GM21528 (cell line): ENCODE measurements at regions not wholly inside any gene's neighbourhood (a gene's known extent, or its start where the extent isn't known, plus 50 kb on each side); places are given as distances from the start of the nearest gene placed in this dataset.
"Not testable (repeated sequence)": the region's sequence is repeated elsewhere in the genome, so short reads cannot be mapped to it uniquely, and the experiment has no call there.

Experiments used
- ATAC-seq: cut with Tn5 transposase; IDR thresholded peaks from one replicate; pipeline ENCODE4 v1.9.1; 2021; ENCODE audit warnings: mild to moderate bottlenecking, moderate library complexity; ENCODE audit not compliant: unreplicated experiment, low FRiP score

DNA sequence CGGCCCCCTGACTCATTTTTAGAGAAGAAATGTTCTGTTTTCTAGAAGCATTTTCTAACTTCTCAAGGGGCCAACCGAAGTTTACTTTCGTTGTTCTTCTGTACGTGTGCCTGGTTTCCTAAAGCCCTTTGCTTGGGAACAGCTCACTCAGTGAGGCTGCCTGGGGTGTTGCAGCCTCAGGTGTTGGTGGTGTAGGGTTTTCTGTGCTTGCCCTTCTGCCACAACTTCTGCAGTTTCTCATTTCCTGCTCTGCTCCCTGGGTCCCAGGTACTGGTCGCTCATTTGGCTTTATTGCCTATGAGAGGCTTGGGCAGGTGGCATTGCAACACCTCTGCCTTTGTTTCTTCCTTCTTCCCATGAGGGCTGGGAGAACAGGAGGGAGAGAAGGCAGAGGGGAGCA lies 278.3 kb downstream of the SOX4 start:
- ATAC-seq: no peak

DNA sequence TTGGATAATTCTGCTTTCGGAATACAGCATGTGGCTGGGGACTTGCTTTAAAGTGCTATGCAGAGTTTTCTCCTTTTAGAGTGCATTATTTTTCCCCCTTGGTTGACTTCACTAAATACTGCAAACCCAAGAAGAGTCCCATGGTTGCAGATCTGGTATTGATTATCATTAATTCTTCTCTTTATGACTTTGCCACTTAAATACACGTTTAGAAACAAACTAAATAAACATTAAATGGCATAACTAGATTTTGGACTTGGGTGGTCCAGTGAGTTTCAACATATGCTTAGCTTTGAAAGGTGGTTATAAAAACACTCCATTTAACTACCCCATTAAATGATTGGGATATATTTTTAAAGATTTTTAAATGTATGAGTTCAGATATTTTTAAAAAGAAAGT lies 279.2 kb downstream of the SOX4 start:
- no peak for ATAC-seq

DNA sequence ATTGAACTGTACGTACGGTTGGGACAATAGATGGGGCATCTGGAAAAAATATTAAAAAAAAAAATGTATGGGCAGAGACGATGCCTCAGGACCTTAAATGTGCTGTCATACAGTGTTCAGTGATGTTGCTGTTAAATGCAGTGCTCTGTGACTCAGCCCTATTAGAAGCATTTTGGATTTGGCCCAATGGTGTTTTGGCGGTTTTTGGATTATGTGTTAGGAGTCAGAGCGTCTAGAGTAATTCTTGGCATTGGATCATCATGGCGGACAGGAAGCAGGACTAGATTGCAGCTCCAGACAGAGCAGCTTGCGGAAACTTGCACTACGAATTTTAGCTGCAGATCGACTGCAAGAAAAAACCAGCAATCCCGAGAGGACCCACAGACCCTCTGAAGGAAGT lies 280.0 kb downstream of the SOX4 start:
- no peak for ATAC-seq

DNA sequence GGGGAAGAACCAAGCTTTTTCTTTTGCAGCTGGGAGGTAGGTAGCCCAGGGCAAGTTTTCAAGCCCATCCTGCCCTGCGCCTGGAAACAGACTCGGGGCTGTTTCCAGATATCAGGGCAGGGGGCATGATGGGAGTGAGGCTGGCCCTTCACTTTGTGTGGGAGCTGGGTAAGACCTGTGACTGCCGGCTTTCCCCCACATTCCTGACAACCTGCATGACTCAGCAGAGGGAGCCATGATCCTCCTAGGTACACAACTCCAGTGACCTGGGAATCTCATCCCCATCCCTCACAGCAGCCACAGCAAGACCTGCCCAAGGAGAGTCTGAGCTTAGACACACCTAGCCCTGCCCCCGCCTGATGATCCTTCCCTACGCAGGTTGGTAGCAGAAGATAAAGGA lies 280.8 kb downstream of the SOX4 start:
- no peak for ATAC-seq

DNA sequence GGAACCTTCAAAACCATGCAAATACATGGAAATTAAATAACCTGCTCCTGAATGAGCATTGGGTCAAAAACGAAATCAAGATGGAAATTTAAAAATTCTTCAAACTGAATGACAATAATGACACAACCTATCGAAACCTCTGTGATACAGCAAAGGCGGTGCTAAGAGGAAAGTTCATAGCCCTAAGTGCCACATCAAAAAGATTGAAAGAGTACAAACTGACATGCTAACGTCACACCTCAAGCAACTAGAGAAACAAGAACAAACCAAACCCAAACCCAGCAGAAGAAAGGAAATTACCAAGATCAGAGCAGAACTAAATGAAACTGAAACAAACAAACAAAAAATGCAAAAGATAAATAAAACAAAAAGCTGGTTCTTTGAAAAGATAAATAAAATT lies 283.5 kb downstream of the SOX4 start:
- ATAC-seq: not testable (repeated sequence)

DNA sequence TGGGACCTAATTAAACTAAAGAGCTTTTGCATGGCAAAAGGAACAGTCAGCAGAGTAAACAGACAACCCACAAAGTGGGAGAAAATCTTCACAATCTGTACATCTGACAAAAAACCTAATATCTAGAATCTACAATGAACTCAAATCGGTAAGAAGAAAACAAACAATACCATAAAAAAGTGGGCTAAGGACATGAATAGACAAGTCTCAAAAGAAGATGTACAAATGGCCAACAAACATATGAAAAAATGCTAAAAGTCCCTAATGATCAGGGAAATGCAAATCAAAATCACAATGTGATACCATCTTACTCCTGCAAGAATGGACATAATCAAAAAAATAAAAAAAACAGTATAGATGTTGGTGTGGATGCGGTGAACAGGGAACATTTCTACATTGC lies 286.7 kb downstream of the SOX4 start:
- ATAC-seq: not testable (repeated sequence)

DNA sequence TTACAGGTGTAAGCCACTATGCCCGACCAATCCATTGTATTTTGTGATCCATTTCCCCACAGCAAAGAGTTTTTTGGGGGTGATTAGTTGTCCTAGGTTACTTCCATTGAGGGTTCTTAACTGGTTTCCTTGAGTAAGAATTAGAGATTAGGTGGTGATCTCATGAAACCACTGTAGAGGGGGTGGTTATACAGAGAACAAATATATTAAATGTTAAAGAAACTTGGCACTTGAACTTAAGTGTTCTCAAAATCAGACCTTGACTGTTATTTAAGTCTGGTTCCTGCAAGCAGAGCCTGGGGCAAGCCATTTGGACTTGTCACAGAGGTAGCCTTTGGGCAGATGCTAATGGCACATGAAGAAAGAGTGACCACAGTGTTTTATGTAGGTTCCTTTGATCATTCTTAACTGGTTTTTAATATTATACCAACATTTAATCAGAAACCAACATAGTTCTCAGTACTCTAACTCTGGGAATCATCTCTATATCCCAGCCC lies 288.5 kb downstream of the SOX4 start:
- ATAC-seq: no peak

DNA sequence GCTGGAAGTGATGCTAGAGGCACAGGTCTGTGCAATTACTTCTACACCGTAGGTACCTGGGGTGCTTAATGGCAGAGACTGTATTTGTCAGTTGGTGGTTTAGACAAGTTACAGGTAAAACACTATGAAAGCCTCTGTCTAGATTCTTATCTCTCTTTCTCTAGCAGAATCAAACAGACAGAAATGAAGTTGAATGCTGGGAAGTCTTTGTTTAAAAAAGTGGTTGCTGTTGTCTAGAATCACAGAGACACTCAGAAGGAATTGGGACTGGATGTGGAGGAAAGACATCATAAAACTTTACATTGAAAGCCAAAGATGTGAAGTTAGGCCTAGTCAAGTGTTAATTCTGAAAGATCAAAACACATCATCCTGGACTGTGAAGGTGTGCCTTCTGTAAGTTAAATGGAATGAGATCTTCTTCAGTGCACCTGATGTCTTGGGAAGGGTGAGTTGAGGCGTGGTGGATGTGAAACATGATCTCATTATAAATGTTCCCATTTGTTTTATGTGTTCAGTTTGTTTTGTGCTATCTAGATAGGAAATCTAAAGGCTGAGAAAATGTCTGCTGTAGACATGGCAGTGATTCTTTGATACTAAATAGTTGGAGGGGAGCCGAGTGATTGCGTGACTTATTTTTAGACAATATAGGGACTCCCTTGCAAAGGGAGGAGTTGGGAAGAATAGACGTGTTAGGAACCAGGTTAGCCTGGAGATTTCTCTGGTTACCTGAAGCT lies 290.2 kb downstream of the SOX4 start:
- ATAC-seq: no peak

DNA sequence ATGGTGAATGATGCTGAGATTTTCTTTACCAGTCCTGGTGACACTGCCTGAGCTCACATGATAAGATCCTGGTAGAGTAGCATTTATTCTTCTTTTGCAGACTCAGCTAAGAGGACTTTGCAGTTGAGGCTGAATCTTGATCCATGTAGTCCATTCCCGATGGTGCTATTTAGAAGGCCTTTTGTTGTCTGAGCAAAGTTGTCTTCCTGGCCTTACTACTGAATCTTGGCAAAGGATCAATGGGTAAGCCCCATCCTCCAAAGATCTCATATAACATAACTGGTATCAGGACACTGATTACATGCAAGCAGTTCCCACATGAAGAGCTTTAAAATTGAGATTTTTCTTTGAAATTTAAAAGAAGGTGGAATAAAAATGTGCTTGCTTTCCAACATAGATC lies 291.6 kb downstream of the SOX4 start:
- ATAC-seq: no peak

DNA sequence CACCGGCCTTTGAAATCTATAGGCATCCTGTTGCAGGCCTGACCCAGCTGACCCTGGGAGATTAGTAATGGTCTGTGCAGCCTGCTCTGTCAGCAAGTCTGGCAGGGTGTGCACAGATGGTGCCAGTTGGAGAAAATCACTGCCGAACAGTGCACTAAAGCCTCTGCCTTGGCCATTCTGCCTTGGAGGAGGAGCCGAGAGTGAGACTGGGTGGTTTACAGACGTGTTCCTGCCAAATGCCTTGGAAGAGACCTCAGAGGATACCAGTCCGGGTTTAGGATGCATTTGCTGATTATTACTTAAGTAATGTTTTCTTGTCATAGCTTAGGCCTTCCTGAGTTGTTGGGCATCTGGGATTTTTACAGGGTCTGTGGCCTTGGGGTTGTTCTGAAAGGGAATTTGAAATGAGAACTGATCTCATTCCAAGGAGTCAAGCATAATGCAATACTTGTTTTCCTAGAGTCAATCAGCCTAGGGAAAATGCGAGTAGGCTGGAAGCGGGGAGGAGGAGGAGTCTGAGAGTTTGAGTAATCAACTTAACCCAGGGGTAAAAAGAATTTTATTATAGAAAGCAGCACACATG lies 292.1 kb downstream of the SOX4 start:
- no peak for ATAC-seq

DNA sequence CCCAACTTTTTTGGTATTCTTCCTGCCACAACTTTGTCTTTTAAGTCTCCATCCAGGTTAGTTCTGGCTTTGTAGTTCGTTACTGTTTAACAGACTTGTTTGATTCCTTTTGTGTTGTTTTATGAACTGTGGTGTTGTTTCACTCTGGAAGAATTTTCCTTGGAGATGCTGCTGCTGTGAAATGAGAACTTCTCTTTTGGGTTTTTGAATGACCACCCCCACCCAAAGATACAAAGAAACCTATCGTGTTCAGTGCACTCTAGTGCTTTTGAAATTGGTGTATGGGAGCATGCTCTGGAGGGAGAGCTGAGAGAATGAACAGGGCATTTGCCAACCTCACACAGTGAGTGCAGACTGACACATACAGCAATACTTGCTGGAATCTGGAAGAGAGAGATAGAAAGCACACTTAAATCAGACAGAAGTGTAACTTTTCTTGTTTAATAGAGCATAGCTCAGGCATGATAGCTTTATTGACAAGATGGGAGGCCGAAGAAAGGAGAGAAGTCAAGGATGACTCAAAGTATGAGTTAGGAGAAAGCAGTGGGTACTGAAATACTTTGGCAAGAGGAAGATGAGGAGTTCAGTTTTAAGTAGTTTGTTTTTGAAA lies 293.1 kb downstream of the SOX4 start:
- no peak for ATAC-seq

DNA sequence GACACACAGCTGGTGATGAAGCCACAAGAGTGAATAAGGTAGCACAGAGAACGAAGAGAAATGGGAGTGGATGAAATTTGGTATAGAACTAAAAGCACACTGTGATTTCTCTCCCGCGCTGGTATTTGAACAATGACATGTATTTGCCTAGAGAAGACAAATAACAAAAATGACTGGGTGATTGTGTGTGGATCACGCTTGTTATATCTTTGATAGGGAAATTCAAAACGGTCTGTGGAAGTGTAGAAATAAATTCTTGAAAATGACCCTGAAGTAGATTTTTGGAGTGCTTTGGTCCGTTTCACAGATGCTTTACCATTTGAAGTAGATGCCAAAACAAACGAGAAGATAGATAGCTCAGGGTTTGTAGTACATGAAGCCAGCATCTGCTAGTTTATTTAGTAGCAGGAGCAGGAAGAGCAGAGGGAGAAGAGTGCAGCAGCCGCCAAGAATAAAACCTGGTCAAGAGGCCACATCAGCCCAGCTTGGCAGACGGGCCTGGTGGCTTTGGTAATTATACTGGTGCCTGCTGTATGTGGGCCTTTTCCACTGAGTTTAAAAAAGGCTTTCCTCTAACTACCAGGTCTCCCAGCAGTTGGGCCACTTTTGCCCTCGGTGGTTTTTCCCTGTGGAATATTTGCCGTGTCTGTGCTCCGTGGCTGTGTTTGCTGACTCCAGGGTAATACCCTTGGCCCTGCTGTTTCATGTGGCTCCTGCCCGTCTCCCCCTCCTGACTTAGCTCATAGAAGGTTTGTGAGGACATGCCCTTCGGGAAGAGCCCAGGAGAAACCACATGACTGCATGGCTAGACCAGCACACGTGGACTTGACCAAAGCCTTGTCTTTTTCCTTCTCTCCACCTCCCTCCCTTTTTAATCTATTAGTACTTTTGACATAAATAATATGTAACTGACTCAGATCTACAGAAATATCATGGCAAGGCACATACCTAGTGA lies 294.0 kb downstream of the SOX4 start:
- no peak for ATAC-seq

DNA sequence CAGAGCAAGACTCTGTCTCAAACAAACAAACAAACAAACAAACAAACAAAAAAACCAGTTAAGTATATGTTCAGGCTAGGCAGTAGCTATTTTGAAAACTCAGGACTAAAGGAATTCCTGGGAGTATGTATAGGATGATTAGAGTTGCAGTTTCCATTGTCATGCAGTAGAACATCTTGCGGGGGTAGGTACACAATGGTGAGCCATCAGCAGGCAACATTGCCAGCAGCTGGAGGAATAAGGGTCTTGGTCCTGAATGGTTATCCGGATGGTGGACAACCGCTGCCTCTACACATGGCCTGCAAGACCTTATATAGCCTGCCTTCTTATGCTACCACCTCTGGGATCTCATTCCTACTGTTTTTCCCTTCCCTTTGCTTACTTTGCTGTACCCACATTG lies 297.5 kb downstream of the SOX4 start:
- ATAC-seq: no peak

DNA sequence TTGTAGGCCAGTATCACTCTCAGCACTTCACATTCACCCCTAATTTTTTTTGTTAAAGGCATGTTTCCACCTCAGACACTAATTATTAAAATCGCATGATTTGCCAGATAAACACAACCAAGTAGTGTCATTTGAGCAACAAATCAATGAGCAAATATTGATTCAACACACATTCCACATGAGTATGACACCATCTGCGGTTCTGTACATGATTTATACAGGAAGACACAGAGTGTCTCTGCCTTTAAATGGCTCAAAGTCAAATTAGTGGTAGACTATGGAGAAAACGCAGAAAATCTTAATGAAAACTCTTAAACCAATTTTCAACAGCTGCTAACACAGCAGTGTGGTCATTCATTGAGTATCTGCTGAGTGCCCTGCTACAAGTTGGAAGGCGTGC lies 300.2 kb downstream of the SOX4 start:
- ATAC-seq: no peak

DNA sequence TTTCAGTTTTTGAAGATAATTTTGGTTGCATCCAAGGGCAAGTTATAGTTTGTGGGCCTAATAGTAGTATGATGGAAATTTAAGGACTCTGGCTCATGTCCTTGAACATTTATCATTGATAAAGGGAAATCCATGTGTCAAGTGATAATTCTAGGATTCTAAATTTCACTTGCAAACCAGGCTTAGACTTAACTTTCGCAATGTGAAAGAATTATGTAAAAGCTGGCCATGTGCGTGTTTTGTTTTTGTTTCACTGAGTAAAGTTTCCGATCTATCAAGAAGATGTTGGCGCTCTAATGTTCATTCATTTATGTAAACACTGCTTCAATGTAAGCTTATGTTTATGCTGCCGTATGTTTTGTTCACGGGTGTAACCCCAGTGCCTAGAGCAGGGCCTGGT lies 302.0 kb downstream of the SOX4 start:
- ATAC-seq: no peak

DNA sequence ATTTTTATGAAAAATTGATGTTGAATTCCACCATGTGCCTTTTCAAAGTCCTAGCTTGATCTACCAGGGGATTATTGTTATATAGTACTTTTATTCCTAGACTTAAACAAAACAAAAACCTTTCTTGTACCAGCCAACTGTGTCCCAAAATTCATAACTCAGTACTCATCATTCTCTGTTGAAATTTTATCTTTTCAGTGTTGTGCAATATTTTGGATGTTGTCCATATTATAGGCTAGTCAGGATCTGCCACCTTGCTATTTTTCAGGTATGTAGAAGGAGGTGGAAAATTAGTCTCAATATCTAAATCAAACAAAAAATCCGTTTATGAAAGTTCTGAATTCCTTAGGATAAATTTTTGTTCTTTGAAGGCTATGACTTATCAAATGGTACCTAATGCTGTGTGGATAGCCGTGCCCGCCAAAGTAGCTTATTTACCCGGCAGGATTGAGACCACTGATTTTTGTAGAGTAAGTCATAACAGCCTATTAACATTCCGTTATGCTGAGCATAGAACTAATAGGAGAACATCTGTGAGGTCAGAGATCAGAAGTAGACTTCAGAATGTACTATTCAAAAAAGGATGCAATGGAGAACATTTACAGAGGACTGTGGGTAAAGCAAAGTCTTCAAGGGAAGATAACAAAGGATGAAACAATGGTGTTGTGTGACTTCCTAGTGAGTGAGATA lies 304.7 kb downstream of the SOX4 start:
- ATAC-seq: no peak

DNA sequence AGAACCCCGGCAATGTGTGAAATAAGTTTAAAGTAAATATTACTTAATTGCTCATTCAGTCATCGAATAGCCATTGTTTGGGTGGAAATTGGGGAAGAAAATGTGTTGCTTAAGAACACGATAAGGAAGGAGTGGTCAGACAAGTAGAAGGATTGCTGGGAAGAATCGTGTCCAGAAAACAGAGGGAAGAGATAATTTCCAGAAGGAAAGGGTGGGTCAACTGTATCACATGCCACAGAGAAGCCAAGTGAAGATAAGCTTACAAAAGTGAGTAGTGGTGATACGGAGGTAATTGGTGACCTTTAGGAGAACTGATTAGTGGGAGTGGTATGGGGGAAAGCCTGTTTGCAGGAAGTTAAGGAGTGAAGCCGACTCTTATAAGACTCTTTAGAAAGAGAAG lies 306.2 kb downstream of the SOX4 start:
- no peak for ATAC-seq

DNA sequence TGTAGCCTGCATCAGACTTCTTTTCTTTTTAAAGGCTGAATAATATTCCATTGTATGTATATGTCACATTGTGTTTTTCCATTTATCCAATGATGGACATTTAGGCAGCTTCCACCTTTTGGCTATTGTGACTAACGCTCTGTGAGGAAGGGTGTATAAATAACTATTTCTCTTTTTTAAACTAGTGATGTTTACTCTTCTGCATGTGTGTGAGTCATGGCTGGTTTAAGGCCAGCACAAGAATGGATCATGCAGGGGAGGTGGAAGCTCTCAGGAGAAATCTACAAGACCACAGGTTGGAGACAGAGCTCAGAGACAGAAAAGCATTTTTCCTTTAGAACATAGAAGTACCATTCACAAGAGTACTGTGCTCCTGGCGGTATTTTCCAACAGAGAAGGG lies 307.2 kb downstream of the SOX4 start:
- ATAC-seq: no peak

DNA sequence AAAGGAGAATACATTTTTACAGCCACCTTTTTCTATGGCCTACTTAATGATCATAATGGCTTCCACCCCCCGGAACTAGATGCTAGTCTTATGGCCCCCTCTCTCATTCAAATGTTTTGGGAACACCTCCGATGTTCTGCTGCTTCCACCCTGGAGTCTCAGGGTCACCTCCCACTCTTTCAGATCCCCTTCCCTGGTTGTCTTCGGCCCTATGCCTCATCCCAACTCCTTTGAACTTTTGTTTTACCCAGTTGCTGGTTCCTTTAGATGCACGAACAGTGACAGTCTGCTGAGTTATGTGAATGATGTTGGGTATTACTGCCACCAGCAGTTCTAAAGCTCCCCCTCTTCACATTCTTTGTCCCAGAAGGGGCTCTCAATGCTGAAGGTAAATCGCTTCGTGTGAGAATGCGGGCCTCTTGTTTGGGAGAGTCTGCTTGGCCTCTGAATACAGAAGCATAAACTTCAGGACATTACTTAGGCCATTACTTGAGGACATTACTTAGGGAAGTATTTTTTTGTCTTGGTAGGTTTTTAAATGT lies 309.1 kb downstream of the SOX4 start:
- no peak for ATAC-seq

DNA sequence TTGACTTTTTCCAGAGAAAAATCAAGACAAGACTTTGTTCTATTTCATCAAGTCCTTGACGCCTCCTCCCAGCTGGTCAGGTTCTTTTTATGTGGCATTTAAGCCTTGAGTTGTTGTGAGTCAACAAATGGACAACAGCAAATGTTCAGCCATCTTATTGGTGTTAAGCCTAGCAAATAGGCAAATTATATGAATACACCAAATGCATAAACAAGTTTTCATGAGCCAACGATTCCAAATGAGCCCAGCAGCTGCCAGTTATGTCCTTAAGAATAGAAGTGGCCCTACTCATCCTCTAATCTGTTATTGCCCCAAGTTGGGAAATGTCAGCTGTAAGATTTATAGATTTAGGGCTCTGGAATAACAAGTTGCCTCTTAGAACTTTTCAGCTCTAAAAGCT lies 312.0 kb downstream of the SOX4 start:
- ATAC-seq: no peak
